OCI-LY1 (cell line): ENCODE measurements at regions not wholly inside any gene's neighbourhood (a gene's known extent, or its start where the extent isn't known, plus 50 kb on each side); places are given as distances from the start of the nearest gene placed in this dataset.

Source experiments
- H2AFZ ChIP-seq: fragments of 200-600 bp; sonication (generic), shearing (Covaris generic); 2 replicates; pipeline ENCODE4 v1.6.0; 2014; ENCODE audit warnings: antibody characterized with exemption, mild to moderate bottlenecking, low read length
- H3F3A ChIP-seq: fragments of 200-600 bp; sonication (generic), shearing (Covaris generic); 2 replicates; pipeline ENCODE4 v1.6.0; 2014; ENCODE audit warnings: mild to moderate bottlenecking, antibody characterized with exemption, low read length, moderate library complexity; ENCODE audit not compliant: insufficient read depth
- H3K27ac ChIP-seq: fragments of 200-600 bp; sonication (generic); 2 replicates; pipeline ENCODE4 v1.5.1; 2014; ENCODE audit warnings: low read length, mixed run types, mild to moderate bottlenecking, low read depth; ENCODE audit not compliant: poor library complexity, severe bottlenecking
- H3K27me3 ChIP-seq: fragments of 200-600 bp; sonication (generic); 2 replicates; pipeline ENCODE4 v1.6.0; 2014; ENCODE audit warnings: antibody characterized with exemption, mild to moderate bottlenecking, low read length, moderate library complexity; ENCODE audit not compliant: insufficient read depth
- H3K36me3 ChIP-seq: fragments of 200-600 bp; sonication (generic); 2 replicates; pipeline ENCODE4 v1.6.1; 2014; ENCODE audit warnings: mild to moderate bottlenecking, antibody characterized with exemption, low read length, moderate library complexity, mixed read lengths; ENCODE audit not compliant: insufficient read depth
- H3K4me1 ChIP-seq: fragments of 200-600 bp; sonication (generic); 2 replicates; pipeline ENCODE4 v1.5.1; 2014; ENCODE audit warnings: mild to moderate bottlenecking, low read length, moderate library complexity; ENCODE audit not compliant: insufficient read depth, severe bottlenecking
- H3K4me2 ChIP-seq: fragments of 200-600 bp; sonication (generic), shearing (Covaris generic); 2 replicates; pipeline ENCODE4 v1.6.1; 2014; ENCODE audit warnings: low read length
- H3K4me3 ChIP-seq: fragments of 200-600 bp; sonication (generic); 2 replicates; pipeline ENCODE4 v1.5.1; 2014; ENCODE audit warnings: low read length, low read depth, mild to moderate bottlenecking, mixed read lengths; ENCODE audit not compliant: poor library complexity, severe bottlenecking
- H3K79me2 ChIP-seq: fragments of 200-600 bp; shearing (Covaris generic); 2 replicates; pipeline ENCODE4 v1.6.1; 2016; ENCODE audit warnings: mixed run types, low read length, mixed read lengths; ENCODE audit not compliant: insufficient read depth
- H3K9ac ChIP-seq: fragments of 200-600 bp; sonication (generic), shearing (Covaris generic); 2 replicates; pipeline ENCODE4 v1.6.1; 2014; ENCODE audit warnings: mild to moderate bottlenecking, low read length, mixed read lengths
- H3K9me2 ChIP-seq: fragments of 200-600 bp; sonication (generic), shearing (Covaris generic); 2 replicates; pipeline ENCODE4 v1.6.1; 2014; ENCODE audit warnings: low read depth, mild to moderate bottlenecking, low read length, mixed read lengths
- H3K9me3 ChIP-seq: fragments of 200-600 bp; shearing (Covaris generic); 2 replicates; pipeline ENCODE4 v1.6.1; 2014; ENCODE audit warnings: low read length, mixed read lengths
- H4K20me1 ChIP-seq: fragments of 200-600 bp; sonication (generic), shearing (Covaris generic); 2 replicates; pipeline ENCODE4 v1.6.0; 2016; ENCODE audit warnings: mild to moderate bottlenecking, low read length; ENCODE audit not compliant: insufficient read depth
- CTCF ChIP-seq: fragments of 200-600 bp; sonication (generic), shearing (Covaris generic); IDR thresholded peaks from 2 replicates; pipeline ENCODE4 v1.5.1; 2017; ENCODE audit warnings: mild to moderate bottlenecking, antibody characterized with exemption, low read length, moderate library complexity, mixed read lengths
- EZH2 ChIP-seq: fragments of 200-600 bp; sonication (generic), shearing (Covaris generic); IDR thresholded peaks from 2 replicates; pipeline ENCODE4 v1.8.0; 2017; ENCODE audit warnings: borderline replicate concordance, mixed run types, mild to moderate bottlenecking, antibody characterized with exemption, low read length, moderate library complexity, mixed read lengths

DNA sequence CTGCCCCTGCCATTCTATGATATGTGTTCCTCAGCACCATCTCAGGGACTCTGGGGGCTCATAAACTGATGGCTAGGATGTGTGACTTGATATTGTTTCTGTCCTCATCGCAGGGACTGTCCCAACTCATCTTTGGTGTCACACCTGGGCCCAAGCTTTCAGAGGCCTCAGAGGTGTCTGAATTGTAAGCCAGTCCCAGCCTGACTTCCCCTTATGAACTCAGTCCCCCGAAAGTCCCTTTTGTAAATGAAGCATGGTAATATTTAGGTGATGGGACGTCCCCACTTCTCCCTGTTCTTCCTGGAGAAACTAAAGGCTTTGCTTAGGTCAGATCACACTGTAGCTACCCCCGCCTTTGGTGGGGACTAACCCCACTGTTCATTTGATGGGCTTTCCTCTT, 142.4 kb upstream of the TLE3 start:
- no peak overlapping the region for H3K27ac ChIP-seq
- no peaks in the 10 kb centered on the region for H3K9me2 ChIP-seq
- H3K4me3 ChIP-seq = no peak overlapping the region
- H3K27me3 ChIP-seq = no peaks in the 10 kb centered on the region; the same call in none of the 2 replicates
- TF ChIP-seq EZH2 = no peak
- TF ChIP-seq CTCF = no peak
- no peak overlapping the region for H3K9ac ChIP-seq
- no peak overlapping the region for H2AFZ ChIP-seq
- H4K20me1 ChIP-seq = no peaks in the 10 kb centered on the region
- H3K9me3 ChIP-seq = no peaks in the 10 kb centered on the region
- no peaks in the 10 kb centered on the region for H3K79me2 ChIP-seq
- no peaks in the 10 kb centered on the region for H3K36me3 ChIP-seq
- H3K4me1 ChIP-seq = no peaks in the 10 kb centered on the region
- no peak overlapping the region for H3K4me2 ChIP-seq
- no peaks in the 10 kb centered on the region for H3F3A ChIP-seq

- H3K4me2 ChIP-seq = no peak overlapping the region
- H3K27me3 ChIP-seq = no peaks in the 10 kb centered on the region; the same call in none of the 2 replicates
- H3K27ac ChIP-seq = no peak overlapping the region
- H3F3A ChIP-seq = no peaks in the 10 kb centered on the region
- no peak overlapping the region for H2AFZ ChIP-seq
- TF ChIP-seq EZH2 = no peak
- TF ChIP-seq CTCF = no peak
- no peak overlapping the region for H3K4me3 ChIP-seq
- no peaks in the 10 kb centered on the region for H3K4me1 ChIP-seq
- no peaks in the 10 kb centered on the region for H4K20me1 ChIP-seq
- H3K9me2 ChIP-seq = no peaks in the 10 kb centered on the region
- no peak overlapping the region for H3K9ac ChIP-seq
- H3K79me2 ChIP-seq = no peaks in the 10 kb centered on the region
- no peaks in the 10 kb centered on the region for H3K9me3 ChIP-seq
- no peaks in the 10 kb centered on the region for H3K36me3 ChIP-seq
Measured at GRCh38 chr15:70238917-70239316, 141.2 kb upstream of the TLE3 start.

DNA sequence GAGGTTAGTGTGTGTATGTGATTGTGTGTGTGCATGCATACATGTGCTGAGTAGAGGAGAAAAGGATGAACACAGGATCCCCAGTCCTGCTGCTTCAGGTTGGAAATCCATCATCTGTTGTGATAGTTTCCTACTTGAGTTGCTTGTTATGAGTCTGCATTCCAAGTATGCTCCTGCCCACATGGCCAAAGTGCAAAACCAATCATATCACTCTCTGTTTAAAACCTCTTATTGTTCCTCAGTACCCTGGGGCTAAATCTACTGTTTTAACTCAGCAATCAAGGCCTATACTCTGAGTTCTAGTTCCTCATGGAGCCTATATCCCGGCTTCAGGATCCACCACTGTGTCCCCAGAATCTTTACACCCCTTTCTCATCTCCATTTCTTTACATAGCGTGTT, 139.9 kb upstream of the TLE3 start:
- Histone ChIP-seq H3K79me2 (no peaks in the 10 kb centered on the region), H3K4me3 (no peak overlapping the region), H3K36me3 (no peaks in the 10 kb centered on the region), H3K4me2 (no peak overlapping the region), H2AFZ (no peak overlapping the region), H3K4me1 (no peaks in the 10 kb centered on the region), H3K9me2 (no peaks in the 10 kb centered on the region), H3K9me3 (no peaks in the 10 kb centered on the region), H4K20me1 (no peaks in the 10 kb centered on the region), H3K27me3 (no peaks in the 10 kb centered on the region; the same call in none of the 2 replicates), H3F3A (no peaks in the 10 kb centered on the region), H3K9ac (no peak overlapping the region), H3K27ac (no peak overlapping the region)
- no peak for TF ChIP-seq EZH2
- no peak for TF ChIP-seq CTCF
